Esophagus squamous epithelium (tissue), 5 donors: ENCODE measurements at regions not wholly inside any gene's neighbourhood (a gene's known extent, or its start where the extent isn't known, plus 50 kb on each side); places are given as distances from the start of the nearest gene placed in this dataset.

ENCODE experiments used
- DNase-seq: peaks from one replicate; lab custom pipeline; 2025; lab: John Stamatoyannopoulos, UW
- H3K27ac ChIP-seq, 4 donors: fragments of 200-600 bp; sonication (generic); one replicate each; pipeline ENCODE4 v1.5.1; 2016 to 2019; ENCODE audit warnings: mild to moderate bottlenecking in 1 of 4
- H3K27me3 ChIP-seq, 4 donors: fragments of 200-600 bp; sonication (generic); 1 replicate in 3 of 4; 2 replicates in 1 of 4; pipeline versions ENCODE4 v1.5.1 to v1.6.0; 2017 to 2021; ENCODE audit warnings: antibody characterized with exemption in 1 of 4
- H3K36me3 ChIP-seq, 3 donors: fragments of 200-600 bp; sonication (generic); one replicate each; pipeline ENCODE4 v1.5.1; 2016 to 2019
- H3K4me1 ChIP-seq, 3 donors: fragments of 200-600 bp; sonication (generic); one replicate each; pipeline ENCODE4 v1.5.1; 2017 to 2019
- H3K4me3 ChIP-seq, 4 donors: fragments of 200-600 bp; sonication (generic); 1 replicate in 3 of 4; 2 replicates in 1 of 4; pipeline ENCODE4 v1.5.1; 2016 to 2019; ENCODE audit warnings: mild to moderate bottlenecking in 2 of 4, moderate library complexity in 1 of 4
- H3K9me3 ChIP-seq, 3 donors: fragments of 200-600 bp; sonication (generic); one replicate each; pipeline ENCODE4 v1.5.1; 2016 to 2019
- CTCF ChIP-seq, 6 experiments: fragments of 450-650 bp in 4 of 6; fragments of 200-600 bp in 2 of 6; sonication (generic) in 2 of 6; IDR thresholded peaks; one replicate each; pipeline ENCODE4 v1.5.1; 2016 to 2019; ENCODE audit warnings: antibody characterized with exemption in 6 of 6, mild to moderate bottlenecking in 4 of 6, moderate library complexity in 4 of 6
- POLR2A ChIP-seq, 4 donors: fragments of 450-650 bp; IDR thresholded peaks; one replicate each; pipeline ENCODE4 v1.6.1; 2017; ENCODE audit warnings: antibody characterized with exemption in 4 of 4, mild to moderate bottlenecking in 4 of 4, moderate library complexity in 3 of 4
- WGBS, 2 donors: methylation state at CpG; one replicate each; pipeline ENCODE4 v1.1.5; 2018; 5-methylcytosine and 5-hydroxymethylcytosine counted together
- intact Hi-C: fragments of 100-400 bp; cut with DNase I; formaldehyde crosslinking; loops from one replicate; pipeline ENCODE4 v1.15.0; 2022
- donor health status: DM: yes; HTN: yes; CAD: no.

GRCh38 chr17:34730816-34731215, 151.4 kb downstream of the TMEM132E start:
- no peak for DNase-seq
- Histone ChIP-seq H3K9me3 (no peaks in the 10 kb centered on the region), H3K4me1 (no peaks in the 10 kb centered on the region), H3K4me3 (no peak overlapping the region), H3K27me3 (peaks cover 0 to 14% (median 0%) of the 10 kb centered on the region in 4 donors), H3K36me3 (no peaks in the 10 kb centered on the region), H3K27ac (no peak overlapping the region)
- 90% methylated on average over 2 of the region's 3 CpGs; no CpG with 5 or more reads in 1 of the 2 donors for WGBS, 2 donors
- intact Hi-C loops = no loop called here
- TF ChIP-seq POLR2A (IDR thresholded peaks at IDR 0.05) (no peak), CTCF (IDR thresholded peaks at IDR 0.05) (no peak)

- WGBS, 2 donors = 48 to 76% methylated on average over 2 to 3 of the region's 10 CpGs
- DNase-seq = no peak
- Histone ChIP-seq H3K4me1 (no peaks in the 10 kb centered on the region), H3K27me3 (peaks cover 0 to 18% (median 0%) of the 10 kb centered on the region in 4 donors), H3K9me3 (no peaks in the 10 kb centered on the region), H3K4me3 (no peak overlapping the region), H3K36me3 (no peaks in the 10 kb centered on the region), H3K27ac (no peak overlapping the region)
- intact Hi-C loops = no loop called here
- TF ChIP-seq CTCF (IDR thresholded peaks at IDR 0.05) = no peak
- TF ChIP-seq POLR2A (IDR thresholded peaks at IDR 0.05) = no peak
Measured at GRCh38 chr17:34728771-34729310, 149.5 kb downstream of the TMEM132E start.

- no peak for TF ChIP-seq POLR2A (IDR thresholded peaks at IDR 0.05)
- TF ChIP-seq CTCF (IDR thresholded peaks at IDR 0.05) = no peak
- 43 to 60% methylated on average over 3 to 6 of the region's 6 CpGs for WGBS, 2 donors
- no peaks in the 10 kb centered on the region for H3K4me1 ChIP-seq
- H3K9me3 ChIP-seq = no peaks in the 10 kb centered on the region
- H3K27ac ChIP-seq = no peak overlapping the region
- no peak for DNase-seq
- no peak overlapping the region for H3K4me3 ChIP-seq
- peaks cover 0 to 31% (median 0%) of the 10 kb centered on the region in 4 donors for H3K27me3 ChIP-seq
- intact Hi-C loops = no loop called here
- H3K36me3 ChIP-seq = no peaks in the 10 kb centered on the region
Measured at GRCh38 chr17:34727601-34728000, 148.2 kb downstream of the TMEM132E start.

GRCh38 chr17:34726536-34727384, 147.4 kb downstream of the TMEM132E start:
- Histone ChIP-seq H3K27me3 (peaks cover 0 to 32% (median 0%) of the 10 kb centered on the region in 4 donors), H3K36me3 (no peaks in the 10 kb centered on the region), H3K4me3 (no peak overlapping the region), H3K9me3 (no peaks in the 10 kb centered on the region), H3K27ac (no peak overlapping the region), H3K4me1 (no peaks in the 10 kb centered on the region)
- intact Hi-C loops = no loop called here
- DNase-seq = no peak
- TF ChIP-seq CTCF (IDR thresholded peaks at IDR 0.05) (no peak), POLR2A (IDR thresholded peaks at IDR 0.05) (no peak)
- WGBS, 2 donors = 65 to 67% methylated on average over 5 to 6 of the region's 6 CpGs

GRCh38 chr17:34725725-34726124, 146.3 kb downstream of the TMEM132E start:
- 39 to 46% methylated on average over 3 of the region's 3 CpGs for WGBS, 2 donors
- Histone ChIP-seq H3K27ac (no peak overlapping the region), H3K27me3 (peaks cover 0 to 36% (median 0%) of the 10 kb centered on the region in 4 donors), H3K4me1 (no peaks in the 10 kb centered on the region), H3K36me3 (no peaks in the 10 kb centered on the region), H3K9me3 (no peaks in the 10 kb centered on the region), H3K4me3 (no peak overlapping the region)
- intact Hi-C loops = no loop called here
- TF ChIP-seq POLR2A (IDR thresholded peaks at IDR 0.05) (no peak), CTCF (IDR thresholded peaks at IDR 0.05) (no peak)
- DNase-seq = no peak
